Endothelial cell of umbilical vein (primary cell): ENCODE measurements at regions not wholly inside any gene's neighbourhood (a gene's known extent, or its start where the extent isn't known, plus 50 kb on each side); places are given as distances from the start of the nearest gene placed in this dataset.

Experiments
- EZH2 ChIP-seq: IDR thresholded peaks from 2 replicates; pipeline ENCODE4 v1.6.1; 2012; ENCODE audit warnings: borderline replicate concordance, low read depth, mild to moderate bottlenecking, moderate library complexity, low read length, inconsistent platforms; ENCODE audit not compliant: severe bottlenecking
- POLR2A ChIP-seq: IDR thresholded peaks from 2 replicates; pipeline ENCODE4 v1.6.1; 2012; ENCODE audit warnings: low read depth, mild to moderate bottlenecking, control low read depth, low read length
- POLR2AphosphoS5 ChIP-seq: IDR thresholded peaks from 2 replicates; pipeline ENCODE4 v1.6.1; 2012; ENCODE audit warnings: low read depth, mild to moderate bottlenecking, control low read depth, low read length, moderate library complexity; ENCODE audit not compliant: insufficient read depth
- TF ChIP-seq, protein P1 (sequence below), 2 donors: IDR thresholded peaks; 1 replicate in 1 of 2; 2 replicates in 1 of 2; pipeline ENCODE4 v1.5.1; 2011; ENCODE audit warnings: low read length in 2 of 2, mild to moderate bottlenecking in 2 of 2, moderate library complexity in 2 of 2, control low read depth in 1 of 2, inconsistent platforms in 1 of 2, low read depth in 1 of 2; ENCODE audit not compliant: insufficient read depth in 1 of 2; ENCODE audit errors: extremely low read depth in 1 of 2

DNA sequence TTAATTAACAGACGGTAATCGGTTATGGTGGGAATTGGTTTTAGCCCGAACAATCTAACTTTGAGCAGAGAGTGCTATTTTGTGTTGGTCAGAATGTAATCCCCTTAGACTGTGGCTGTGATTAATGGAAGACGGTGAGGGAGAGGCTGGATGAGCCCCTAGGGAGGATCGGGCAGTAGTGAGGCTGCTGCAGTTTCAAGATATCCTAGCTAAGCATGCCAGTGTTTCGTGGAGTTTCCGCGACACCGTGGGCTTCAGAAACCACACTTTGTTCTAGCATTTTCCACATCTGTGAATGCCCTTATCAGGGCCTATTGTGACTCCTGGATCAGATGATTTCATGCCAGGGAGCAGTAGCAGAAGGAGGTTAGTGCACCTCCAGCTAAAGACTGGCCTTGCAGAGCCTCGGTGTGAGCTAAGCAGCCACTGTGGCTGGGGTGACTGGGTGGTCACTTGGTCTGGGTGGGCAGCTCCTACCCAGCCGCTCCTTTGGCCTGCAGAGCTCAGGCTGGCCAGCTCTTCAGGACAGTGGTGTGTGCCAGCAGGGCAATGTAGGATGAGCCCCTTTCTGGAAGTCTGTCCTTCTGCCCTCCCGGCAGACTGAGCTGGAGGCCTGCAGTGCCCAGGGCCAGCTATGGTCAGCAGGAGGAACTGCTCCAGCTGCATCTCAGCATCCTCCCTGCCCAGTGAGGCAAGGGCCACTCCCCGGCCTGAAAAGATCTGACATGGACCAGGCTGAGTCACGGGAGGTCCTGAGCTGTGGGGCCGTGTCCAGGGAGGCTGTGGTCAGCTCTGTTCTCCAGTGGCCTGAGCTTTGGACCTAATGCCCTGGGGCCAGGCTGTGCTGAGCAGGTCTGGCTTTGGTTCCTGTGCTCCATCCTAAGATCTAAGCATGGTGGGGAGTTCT, 142.6 kb upstream of the GPC1 start:
- no peak for TF ChIP-seq EZH2
- TF ChIP-seq, protein P1, sequence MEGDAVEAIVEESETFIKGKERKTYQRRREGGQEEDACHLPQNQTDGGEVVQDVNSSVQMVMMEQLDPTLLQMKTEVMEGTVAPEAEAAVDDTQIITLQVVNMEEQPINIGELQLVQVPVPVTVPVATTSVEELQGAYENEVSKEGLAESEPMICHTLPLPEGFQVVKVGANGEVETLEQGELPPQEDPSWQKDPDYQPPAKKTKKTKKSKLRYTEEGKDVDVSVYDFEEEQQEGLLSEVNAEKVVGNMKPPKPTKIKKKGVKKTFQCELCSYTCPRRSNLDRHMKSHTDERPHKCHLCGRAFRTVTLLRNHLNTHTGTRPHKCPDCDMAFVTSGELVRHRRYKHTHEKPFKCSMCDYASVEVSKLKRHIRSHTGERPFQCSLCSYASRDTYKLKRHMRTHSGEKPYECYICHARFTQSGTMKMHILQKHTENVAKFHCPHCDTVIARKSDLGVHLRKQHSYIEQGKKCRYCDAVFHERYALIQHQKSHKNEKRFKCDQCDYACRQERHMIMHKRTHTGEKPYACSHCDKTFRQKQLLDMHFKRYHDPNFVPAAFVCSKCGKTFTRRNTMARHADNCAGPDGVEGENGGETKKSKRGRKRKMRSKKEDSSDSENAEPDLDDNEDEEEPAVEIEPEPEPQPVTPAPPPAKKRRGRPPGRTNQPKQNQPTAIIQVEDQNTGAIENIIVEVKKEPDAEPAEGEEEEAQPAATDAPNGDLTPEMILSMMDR (IDR thresholded peaks at IDR 0.05; ENCODE audit: extremely low read depth in 1 of 2, insufficient read depth in 1 of 2, low read depth in 1 of 2, low read length in 2 of 2), result no peak
- no peak for TF ChIP-seq POLR2AphosphoS5
- TF ChIP-seq POLR2A, result no peak
